ENCODE measurements at regions not wholly inside any gene's neighbourhood (a gene's known extent, or its start where the extent isn't known, plus 50 kb on each side); places are given as distances from the start of the nearest gene placed in this dataset.
A peak's percentile ranks its signal among the peaks of the same experiment; 100 is the strongest.

DNA sequence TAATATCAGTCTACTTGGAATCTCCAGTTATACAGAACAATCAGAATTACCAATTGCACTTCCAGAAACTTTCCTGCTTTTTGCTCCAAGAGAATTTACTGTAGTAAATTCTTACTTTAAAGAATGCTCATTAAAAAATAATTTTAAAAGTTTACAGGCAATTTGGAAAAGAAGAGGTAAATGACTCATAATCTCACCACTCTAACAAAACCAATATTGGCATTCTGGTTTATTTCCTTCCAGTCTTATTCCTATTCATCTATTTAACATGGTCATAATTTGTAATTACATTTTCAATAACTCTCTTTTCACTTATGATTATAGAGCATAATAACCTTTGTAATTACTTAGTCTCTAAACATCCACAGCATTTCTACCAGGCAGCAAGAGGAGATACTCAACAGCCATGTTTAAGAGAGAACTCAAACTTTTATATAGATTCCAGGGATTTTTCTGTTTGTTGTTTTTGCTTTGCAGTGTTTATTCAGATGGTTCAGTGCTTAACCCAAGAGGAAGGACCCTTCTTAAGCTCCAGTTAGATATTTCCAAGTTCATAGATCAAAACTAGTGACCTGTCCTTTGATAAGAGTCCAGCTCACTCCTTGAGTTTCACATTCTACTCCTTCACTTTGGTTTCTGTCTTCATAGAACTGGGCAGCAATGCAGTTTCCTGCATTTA lies 464.7 kb downstream of the TXNL1 start:
- DNase-seq (ENCODE audit: low read depth), result peak; percentile 35

DNA sequence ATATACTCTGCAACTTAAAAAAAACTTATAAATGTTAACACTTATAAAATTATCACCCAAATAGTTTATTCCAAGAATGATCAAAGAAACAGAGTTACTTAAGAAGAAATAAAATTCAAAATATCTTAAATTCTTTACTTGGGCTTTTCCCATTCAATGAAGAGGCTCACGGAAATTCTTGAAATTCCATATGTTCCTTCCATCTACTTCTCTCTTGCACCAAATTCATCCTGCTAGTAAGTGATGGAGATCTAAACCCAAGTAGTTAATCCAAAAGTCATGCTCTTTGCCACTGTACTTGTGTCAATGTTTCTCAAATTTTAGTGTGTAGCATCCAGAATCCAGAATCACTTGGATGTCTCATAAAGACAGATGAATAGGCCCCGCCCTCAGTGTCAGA lies 465.9 kb downstream of the TXNL1 start:
- DNase-seq (ENCODE audit: low read depth), result no peak

- no peak for DNase-seq (ENCODE audit: low read depth)
These were observed 466.5 kb downstream of the TXNL1 start for GRCh38 chr18:56171848-56172247.

GRCh38 chr18:56168049-56168781 lies 470.2 kb downstream of the TXNL1 start:
- DNase-seq (ENCODE audit: low read depth), result peak; percentile 48

- no peak for DNase-seq (ENCODE audit: low read depth)
These were observed 471.0 kb downstream of the TXNL1 start for GRCh38 chr18:56167366-56167765.

DNA sequence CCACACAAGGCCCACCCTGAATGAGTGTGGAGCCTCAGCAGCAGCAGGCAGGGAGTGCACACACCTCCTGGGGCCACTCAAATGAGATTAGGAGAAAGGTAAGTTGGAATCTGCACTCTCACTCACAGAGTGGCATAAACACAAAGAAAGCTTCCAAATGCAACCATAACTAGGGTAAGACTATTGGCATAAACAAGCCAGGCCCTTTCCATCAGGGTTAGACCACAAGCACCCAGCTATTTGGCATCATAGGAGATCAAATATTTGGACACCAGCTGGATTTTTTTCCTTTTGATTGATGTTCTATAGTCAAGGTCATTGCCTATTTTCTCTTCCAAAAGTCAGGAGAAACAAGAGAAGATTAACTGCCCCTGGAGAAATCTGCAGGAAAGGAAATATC lies 471.5 kb downstream of the TXNL1 start:
- DNase-seq (ENCODE audit: low read depth), result no peak

GRCh38 chr18:56165601-56166355 lies 472.6 kb downstream of the TXNL1 start:
- DNase-seq (ENCODE audit: low read depth), result no peak

DNA sequence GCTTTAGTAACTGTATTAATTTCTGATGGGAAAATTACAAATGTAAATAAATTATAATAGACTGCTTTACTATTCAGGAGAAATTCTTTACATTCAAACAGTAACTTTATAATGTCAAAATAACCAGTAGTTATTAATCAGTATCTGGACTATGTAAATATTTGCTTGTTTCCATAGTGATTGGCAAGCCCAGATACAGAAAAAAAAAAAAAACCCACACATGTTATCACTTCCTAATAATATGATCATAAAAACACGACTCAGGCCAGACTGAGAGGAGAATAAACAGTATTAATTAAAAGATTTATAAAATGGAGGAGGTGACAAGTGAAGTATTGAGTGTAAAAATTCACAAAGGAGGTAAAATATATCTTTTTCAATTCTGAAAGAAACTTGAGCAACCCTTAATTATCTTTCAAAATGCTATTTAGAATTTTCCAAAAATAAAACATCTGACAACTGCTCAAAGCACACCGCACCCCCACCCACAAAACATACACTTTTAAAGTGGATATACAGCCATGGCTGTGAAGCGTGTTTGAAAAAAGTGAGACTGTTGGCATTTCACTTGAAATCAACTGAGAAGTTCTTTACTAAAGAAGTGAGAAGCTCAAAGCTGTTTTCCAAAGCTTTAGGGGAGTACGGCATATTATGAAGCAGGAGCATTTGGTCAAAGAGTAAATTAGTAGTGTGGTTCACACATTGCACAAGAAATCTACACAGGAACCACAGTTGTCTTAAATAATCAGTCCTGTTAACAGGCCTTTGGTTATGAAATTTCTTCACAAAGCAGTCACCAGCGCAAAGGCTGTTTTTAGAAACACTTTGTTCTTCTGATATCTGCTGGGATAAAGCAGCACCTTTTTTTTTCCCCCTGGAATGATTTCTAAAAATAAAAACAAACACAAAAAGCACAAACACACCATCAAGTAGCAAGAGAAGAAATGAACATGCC lies 475.8 kb downstream of the TXNL1 start:
- peak; percentile 61 for DNase-seq (ENCODE audit: low read depth)

- DNase-seq (ENCODE audit: low read depth), result no peak
These were observed 476.7 kb downstream of the TXNL1 start for GRCh38 chr18:56161566-56162260.

- DNase-seq (ENCODE audit: low read depth), result no peak
These were observed 479.7 kb downstream of the TXNL1 start for GRCh38 chr18:56158676-56159075.

DNA sequence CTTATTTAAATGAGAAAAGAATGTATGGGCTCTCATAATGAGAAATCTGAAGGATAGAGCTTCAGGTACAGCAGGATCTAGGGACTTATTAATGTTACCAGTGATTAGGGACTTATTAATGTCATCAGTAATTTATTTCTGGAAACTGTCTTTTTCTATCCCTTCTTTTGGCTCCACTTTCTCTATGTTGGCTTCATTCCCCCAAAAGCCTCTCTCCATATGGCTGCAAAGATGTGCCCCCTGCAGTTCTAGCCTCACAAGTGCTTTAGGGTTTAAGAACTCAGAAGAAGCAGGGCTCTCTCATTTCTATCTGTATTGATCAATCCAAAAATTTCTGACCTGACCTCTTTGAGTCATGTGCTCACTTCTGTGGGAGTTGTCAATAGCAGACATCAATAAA lies 480.9 kb downstream of the TXNL1 start:
- DNase-seq (ENCODE audit: low read depth), result no peak

- DNase-seq (ENCODE audit: low read depth), result no peak
These were observed 485.7 kb downstream of the TXNL1 start for GRCh38 chr18:56152551-56153310.

DNA sequence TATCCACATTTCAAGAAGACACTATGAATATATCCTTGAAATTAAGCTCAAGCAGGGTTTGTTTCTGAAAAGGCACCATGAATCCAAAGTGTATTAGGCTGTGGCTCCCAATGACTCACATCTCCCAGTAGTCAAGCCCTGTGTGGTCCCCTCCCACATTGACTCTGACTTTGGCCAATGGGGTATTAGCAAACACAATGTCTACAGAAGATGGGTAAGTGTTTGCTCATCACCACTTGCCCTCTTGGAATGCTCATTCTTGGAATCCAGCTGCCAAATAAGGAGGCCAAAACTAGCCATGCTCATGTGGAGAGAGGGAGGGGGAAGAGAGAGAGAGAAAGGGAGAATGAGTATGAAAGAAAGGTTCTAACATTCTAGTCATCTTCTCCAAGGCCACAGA lies 490.0 kb downstream of the TXNL1 start:
- peak; percentile 82 for DNase-seq (ENCODE audit: low read depth)

DNA sequence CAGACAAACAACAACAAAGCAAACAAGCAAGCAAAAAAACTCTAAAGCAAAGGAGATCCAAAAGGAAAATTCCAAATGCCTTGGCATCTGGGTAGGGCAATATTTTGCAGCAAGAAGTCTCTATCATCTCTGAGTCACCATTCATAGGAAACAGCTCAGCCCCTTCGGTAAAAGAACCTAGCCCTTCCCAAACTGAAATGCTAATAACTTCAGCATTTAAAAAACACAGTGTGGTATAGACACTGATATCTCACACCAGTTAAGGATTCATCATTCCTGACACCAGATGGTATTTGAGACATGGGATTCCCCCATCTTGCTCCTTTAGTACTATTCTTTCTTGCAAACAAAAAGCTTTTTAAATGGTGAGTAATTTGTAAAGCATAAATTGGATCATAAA lies 491.8 kb downstream of the TXNL1 start:
- DNase-seq (ENCODE audit: low read depth), result peak; percentile 24

DNA sequence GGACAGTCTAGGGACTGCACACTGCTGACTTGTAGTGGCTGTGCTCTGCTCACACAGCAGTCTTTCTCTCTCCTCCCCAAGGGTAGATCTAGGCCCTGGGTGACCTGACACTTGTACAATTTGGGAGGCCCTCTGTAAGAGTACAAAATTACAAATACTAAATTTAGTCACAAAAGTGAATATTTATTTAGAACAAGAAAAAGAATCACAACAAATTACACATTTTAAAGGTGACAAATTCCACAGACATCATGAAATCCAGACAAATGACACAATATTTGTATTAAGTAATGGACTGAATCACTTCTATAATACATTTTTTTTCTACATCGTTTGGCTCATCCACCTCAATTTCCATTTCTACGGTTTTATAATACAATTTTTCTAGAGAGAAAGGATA lies 496.4 kb downstream of the TXNL1 start:
- no peak for DNase-seq (ENCODE audit: low read depth)

GRCh38 chr18:56139792-56140254 lies 498.6 kb downstream of the TXNL1 start:
- peak; percentile 48 for DNase-seq (ENCODE audit: low read depth)

GRCh38 chr18:56139372-56139771 lies 499.0 kb downstream of the TXNL1 start:
- no peak for DNase-seq (ENCODE audit: low read depth)

GRCh38 chr18:56136105-56136504 lies 502.3 kb downstream of the TXNL1 start:
- DNase-seq (ENCODE audit: low read depth), result no peak

GRCh38 chr18:56130481-56130880 lies 507.9 kb downstream of the TXNL1 start:
- no peak for DNase-seq (ENCODE audit: low read depth)

All from LHCN-M2 (cell line).